ENCODE measurements at regions not wholly inside any gene's neighbourhood (a gene's known extent, or its start where the extent isn't known, plus 50 kb on each side); places are given as distances from the start of the nearest gene placed in this dataset.
"Not testable (repeated sequence)": the region's sequence is repeated elsewhere in the genome, so short reads cannot be mapped to it uniquely, and the experiment has no call there.

DNA sequence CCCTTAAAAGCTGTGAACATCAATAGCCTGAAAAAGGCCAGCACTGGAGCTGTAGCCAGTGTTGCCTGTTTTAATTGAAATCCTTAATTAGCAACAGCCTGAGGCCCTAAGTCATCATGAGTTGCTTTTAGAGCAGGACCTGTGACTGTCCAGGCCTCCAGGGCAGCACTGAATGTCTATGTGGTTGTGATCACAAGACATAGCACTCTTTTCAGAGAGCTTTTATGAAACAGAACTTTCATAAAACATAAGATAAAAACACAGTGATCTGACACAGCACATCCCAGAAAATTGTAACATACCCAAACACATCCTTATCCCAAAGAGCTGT, 85.5 kb upstream of the MYO10 start:
- Mint-ChIP-seq H3K27ac (no peak overlapping the region), H3K36me3 (no peaks in the 10 kb centered on the region)

GRCh38 chr5:17022296-17022695, 86.2 kb upstream of the MYO10 start:
- no peak for ATAC-seq
- DNase-seq (ENCODE audit: low spot score in 2 of 2) = no peak
- Mint-ChIP-seq H3K4me1 (no peaks in the 10 kb centered on the region), H3K36me3 (no peaks in the 10 kb centered on the region), H3K27ac (no peak overlapping the region), H3K4me3 (no peak overlapping the region), H3K9me3 (no peaks in the 10 kb centered on the region)

More for the DNA sequence above, 85.5 kb upstream of the MYO10 start:
- no peak overlapping the region for H3K4me3 Mint-ChIP-seq
- DNase-seq (ENCODE audit: low spot score in 2 of 2) (no peak), ATAC-seq (no peak)
- H3K4me1 Mint-ChIP-seq = no peaks in the 10 kb centered on the region
- no peaks in the 10 kb centered on the region for H3K9me3 Mint-ChIP-seq

- DNase-seq (ENCODE audit: low spot score in 2 of 2) (no peak), ATAC-seq (no peak)
- no peaks in the 10 kb centered on the region for H3K9me3 Mint-ChIP-seq
- H3K36me3 Mint-ChIP-seq = no peaks in the 10 kb centered on the region
- no peaks in the 10 kb centered on the region for H3K4me1 Mint-ChIP-seq
- H3K4me3 Mint-ChIP-seq = no peak overlapping the region
- H3K27ac Mint-ChIP-seq = no peak overlapping the region
Measured at GRCh38 chr5:17024686-17025180, 88.6 kb upstream of the MYO10 start.

GRCh38 chr5:17031659-17032277, 95.7 kb upstream of the MYO10 start:
- not testable (repeated sequence) for H3K4me1 Mint-ChIP-seq; H3K9me3 Mint-ChIP-seq; H3K36me3 Mint-ChIP-seq; H3K4me3 Mint-ChIP-seq; DNase-seq (ENCODE audit: low spot score in 2 of 2); H3K27ac Mint-ChIP-seq; ATAC-seq

GRCh38 chr5:17032314-17032985, 96.4 kb upstream of the MYO10 start:
- H3K36me3 Mint-ChIP-seq; H3K9me3 Mint-ChIP-seq; H3K27ac Mint-ChIP-seq; ATAC-seq; DNase-seq (ENCODE audit: low spot score in 2 of 2); H3K4me3 Mint-ChIP-seq; H3K4me1 Mint-ChIP-seq: not testable (repeated sequence)

- H3K27ac Mint-ChIP-seq; H3K36me3 Mint-ChIP-seq; H3K9me3 Mint-ChIP-seq; H3K4me3 Mint-ChIP-seq; ATAC-seq; H3K4me1 Mint-ChIP-seq; DNase-seq (ENCODE audit: low spot score in 2 of 2): not testable (repeated sequence)
Measured at GRCh38 chr5:17034992-17035391, 98.9 kb upstream of the MYO10 start.

- Mint-ChIP-seq H3K9me3 (peaks cover 2% of the 10 kb centered on the region), H3K27ac (no peak overlapping the region), H3K36me3 (no peaks in the 10 kb centered on the region), H3K4me3 (no peak overlapping the region), H3K4me1 (no peaks in the 10 kb centered on the region)
- ATAC-seq (no peak), DNase-seq (ENCODE audit: low spot score in 2 of 2) (no peak)
Measured at GRCh38 chr5:17037751-17038150, 101.7 kb upstream of the MYO10 start.

GRCh38 chr5:17039170-17039569, 103.1 kb upstream of the MYO10 start:
- Mint-ChIP-seq H3K27ac (no peak overlapping the region), H3K9me3 (peaks cover 3% of the 10 kb centered on the region), H3K36me3 (no peaks in the 10 kb centered on the region), H3K4me3 (no peak overlapping the region), H3K4me1 (no peaks in the 10 kb centered on the region)
- DNase-seq (ENCODE audit: low spot score in 2 of 2) (no peak), ATAC-seq (no peak)

DNA sequence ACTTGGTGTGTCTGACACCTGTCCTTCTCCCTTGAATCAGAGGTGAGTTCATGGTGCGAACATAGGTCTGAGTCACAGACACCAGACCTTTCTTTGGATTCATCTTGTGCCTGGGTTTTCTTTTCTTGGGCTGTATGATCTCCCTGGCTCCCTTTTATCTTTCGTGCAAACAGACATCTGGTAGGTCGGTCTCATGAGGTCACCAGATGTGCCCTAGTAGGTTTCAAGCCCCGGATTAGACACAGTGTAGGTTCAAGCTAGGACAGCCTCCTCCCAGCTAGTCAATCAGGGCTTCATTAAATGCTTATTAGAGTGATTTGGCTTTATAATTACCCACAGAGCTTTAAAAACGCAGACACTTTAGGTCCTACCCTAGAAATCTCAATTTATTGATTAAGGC, 106.0 kb upstream of the MYO10 start:
- H3K27ac Mint-ChIP-seq = no peak overlapping the region
- no peaks in the 10 kb centered on the region for H3K36me3 Mint-ChIP-seq
- peaks cover 5% of the 10 kb centered on the region for H3K9me3 Mint-ChIP-seq
- ATAC-seq = no peak
- H3K4me1 Mint-ChIP-seq = no peaks in the 10 kb centered on the region
- no peak for DNase-seq (ENCODE audit: low spot score in 2 of 2)
- H3K4me3 Mint-ChIP-seq = no peak overlapping the region

GRCh38 chr5:17046320-17046719, 110.2 kb upstream of the MYO10 start:
- no peaks in the 10 kb centered on the region for H3K4me1 Mint-ChIP-seq
- H3K9me3 Mint-ChIP-seq = peaks cover 8% of the 10 kb centered on the region
- no peak for ATAC-seq
- H3K4me3 Mint-ChIP-seq = no peak overlapping the region
- H3K36me3 Mint-ChIP-seq = no peaks in the 10 kb centered on the region
- H3K27ac Mint-ChIP-seq = no peak overlapping the region
- no peak for DNase-seq (ENCODE audit: low spot score in 2 of 2)

DNA sequence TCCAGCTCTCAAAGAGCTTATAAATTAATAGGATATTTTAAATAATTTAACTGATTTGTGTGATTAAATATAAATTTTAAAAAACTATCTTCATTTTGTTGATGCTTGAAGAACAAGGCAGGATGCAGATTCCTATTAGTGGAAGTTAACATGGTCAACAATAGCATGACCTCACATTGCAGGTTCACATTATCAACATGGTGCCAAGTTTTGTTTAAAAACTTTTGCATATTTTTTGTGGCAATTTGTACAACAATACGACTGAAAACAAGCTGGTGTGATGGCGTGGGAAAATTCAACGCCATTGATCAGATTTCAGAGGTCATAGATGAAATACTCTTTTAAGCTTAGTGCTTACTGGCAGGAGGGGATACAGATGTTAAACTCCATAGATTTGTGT, 114.1 kb upstream of the MYO10 start:
- ATAC-seq (no peak), DNase-seq (ENCODE audit: low spot score in 2 of 2) (no peak)
- no peaks in the 10 kb centered on the region for H3K36me3 Mint-ChIP-seq
- no peaks in the 10 kb centered on the region for H3K4me1 Mint-ChIP-seq
- no peak overlapping the region for H3K27ac Mint-ChIP-seq
- peaks cover 2% of the 10 kb centered on the region for H3K9me3 Mint-ChIP-seq
- no peak overlapping the region for H3K4me3 Mint-ChIP-seq

- H3K4me1 Mint-ChIP-seq = no peaks in the 10 kb centered on the region
- ATAC-seq = no peak
- no peak overlapping the region for H3K4me3 Mint-ChIP-seq
- no peak for DNase-seq (ENCODE audit: low spot score in 2 of 2)
- H3K36me3 Mint-ChIP-seq = no peaks in the 10 kb centered on the region
- H3K9me3 Mint-ChIP-seq = peaks cover 4% of the 10 kb centered on the region
- no peak overlapping the region for H3K27ac Mint-ChIP-seq
Measured at GRCh38 chr5:17054911-17055310, 118.8 kb upstream of the MYO10 start.

GRCh38 chr5:17056141-17056631, 120.1 kb upstream of the MYO10 start:
- no peak overlapping the region for H3K4me3 Mint-ChIP-seq
- no peak overlapping the region for H3K27ac Mint-ChIP-seq
- ATAC-seq (no peak), DNase-seq (ENCODE audit: low spot score in 2 of 2) (no peak)
- H3K9me3 Mint-ChIP-seq = peaks cover 4% of the 10 kb centered on the region
- no peaks in the 10 kb centered on the region for H3K36me3 Mint-ChIP-seq
- H3K4me1 Mint-ChIP-seq = no peaks in the 10 kb centered on the region

GRCh38 chr5:17058438-17058837, 122.3 kb upstream of the MYO10 start:
- peaks cover 4% of the 10 kb centered on the region for H3K9me3 Mint-ChIP-seq
- H3K36me3 Mint-ChIP-seq = no peaks in the 10 kb centered on the region
- no peak overlapping the region for H3K4me3 Mint-ChIP-seq
- ATAC-seq (no peak), DNase-seq (ENCODE audit: low spot score in 2 of 2) (no peak)
- H3K4me1 Mint-ChIP-seq = no peaks in the 10 kb centered on the region
- no peak overlapping the region for H3K27ac Mint-ChIP-seq

DNA sequence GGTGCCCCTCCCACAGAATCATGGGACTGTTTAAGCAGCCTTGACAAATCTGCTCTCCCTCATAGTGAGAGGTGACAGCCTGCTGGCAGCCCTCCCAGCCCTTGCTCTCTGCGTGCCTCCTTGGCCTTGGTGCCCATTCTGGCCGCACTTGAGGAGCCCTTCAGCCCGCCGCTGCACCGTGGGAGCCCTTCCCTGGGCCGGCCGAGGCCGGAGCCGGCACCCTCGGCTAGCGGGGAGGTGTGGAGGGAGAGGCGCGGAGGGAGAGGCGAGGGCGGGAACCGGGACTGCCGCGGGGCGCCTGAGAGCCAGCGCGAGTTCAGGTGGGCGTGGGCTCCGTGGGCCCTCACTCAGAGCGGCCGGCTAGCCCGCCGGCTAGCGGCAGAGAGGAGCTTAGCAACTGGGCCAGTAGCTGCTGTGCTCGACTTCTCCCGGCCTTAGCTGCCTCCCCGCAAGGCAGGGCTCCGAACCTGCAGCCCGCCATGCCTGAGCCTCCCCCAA, 125.9 kb upstream of the MYO10 start:
- Mint-ChIP-seq H3K4me3 (no peak overlapping the region), H3K27ac (no peak overlapping the region), H3K4me1 (no peaks in the 10 kb centered on the region), H3K36me3 (no peaks in the 10 kb centered on the region), H3K9me3 (peaks cover 9% of the 10 kb centered on the region)
- DNase-seq (ENCODE audit: low spot score in 2 of 2) (no peak), ATAC-seq (no peak)

DNA sequence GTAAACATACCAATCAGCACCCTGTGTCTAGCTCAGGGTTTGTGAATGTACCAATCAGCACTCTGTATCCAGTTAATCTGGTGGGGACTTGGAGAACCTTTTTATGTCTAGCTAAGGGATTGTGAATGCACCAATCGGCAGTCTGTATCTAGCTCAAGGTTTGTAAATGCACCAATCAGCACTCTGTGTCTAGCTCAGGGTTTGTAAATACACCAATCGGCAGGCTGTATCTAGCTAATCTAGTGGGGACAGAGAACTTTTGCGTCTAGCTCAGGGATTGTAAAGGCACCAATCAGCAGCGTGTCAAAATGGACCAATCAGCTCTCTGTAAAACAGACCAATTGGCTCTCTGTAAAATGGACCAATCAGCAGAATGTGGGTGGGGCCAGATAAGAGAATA, 126.7 kb upstream of the MYO10 start:
- not testable (repeated sequence) for H3K4me3 Mint-ChIP-seq; H3K4me1 Mint-ChIP-seq; ATAC-seq; H3K9me3 Mint-ChIP-seq; DNase-seq (ENCODE audit: low spot score in 2 of 2); H3K36me3 Mint-ChIP-seq; H3K27ac Mint-ChIP-seq

Data from stimulated activated effector memory CD8-positive, alpha-beta T cell treated with anti-CD3 and anti-CD28 coated beads, Interleukin-12 subunit alpha, Interleukin-12 subunit beta, amount 100 ng/mL, for 72 hours (primary cell).